ENCODE measurements at regions not wholly inside any gene's neighbourhood (a gene's known extent, or its start where the extent isn't known, plus 50 kb on each side); places are given as distances from the start of the nearest gene placed in this dataset.

GRCh38 chrX:139204571-139204897 is 326.0 kb upstream of the F9 start:
- Histone ChIP-seq H3K27me3 (peaks cover 80% of the 10 kb centered on the region), H4K20me1 (ENCODE audit: low read depth) (no peaks in the 10 kb centered on the region), H3K9me3 (ENCODE audit: low read depth) (no peaks in the 10 kb centered on the region), H3K79me2 (ENCODE audit: low read depth) (no peaks in the 10 kb centered on the region), H3K9ac (no peak overlapping the region), H3K36me3 (no peaks in the 10 kb centered on the region), H3K4me2 (peak overlapping the region; percentile 87), H2AFZ (replicated peaks) (peak overlapping the region; percentile 85), H3K27ac (no peak overlapping the region), H3F3A (ENCODE audit: low read depth) (peaks cover 12% of the 10 kb centered on the region), H3K4me1 (peaks cover 6% of the 10 kb centered on the region), H3K4me3 (peak overlapping the region; percentile 49)
- Mint-ChIP-seq H3K9me3 (peaks cover 2% of the 10 kb centered on the region), H3K27me3 (ENCODE audit: insufficient read depth, low read depth) (peaks cover 19% of the 10 kb centered on the region), H3K4me3 (peak overlapping the region; percentile 99), H3K27ac (peak overlapping the region; percentile 99), H3K4me1 (peaks cover 45% of the 10 kb centered on the region), H3K36me3 (peaks cover under 1% of the 10 kb centered on the region)
- TF ChIP-seq EZH2phosphoT487 (IDR thresholded peaks at IDR 0.05): no peak
- no peak for TF ChIP-seq CTCF (IDR thresholded peaks at IDR 0.05)
- TF ChIP-seq EZH2 (IDR thresholded peaks at IDR 0.05): peak; percentile 49
- no peak for DNase-seq (ENCODE audit: low spot score)

- Histone ChIP-seq H3K27ac (no peak overlapping the region), H3K27me3 (peaks cover 81% of the 10 kb centered on the region), H3K9me3 (ENCODE audit: low read depth) (no peaks in the 10 kb centered on the region), H3F3A (ENCODE audit: low read depth) (peaks cover 12% of the 10 kb centered on the region), H3K36me3 (no peaks in the 10 kb centered on the region), H2AFZ (replicated peaks) (peak overlapping the region; percentile 85), H3K79me2 (ENCODE audit: low read depth) (no peaks in the 10 kb centered on the region), H3K4me2 (peak overlapping the region; percentile 87), H3K4me1 (peaks cover 6% of the 10 kb centered on the region), H4K20me1 (ENCODE audit: low read depth) (no peaks in the 10 kb centered on the region), H3K9ac (no peak overlapping the region), H3K4me3 (peak overlapping the region; percentile 49)
- Mint-ChIP-seq H3K4me3 (peak overlapping the region; percentile 99), H3K27me3 (ENCODE audit: insufficient read depth, low read depth) (peaks cover 19% of the 10 kb centered on the region), H3K9me3 (peaks cover 2% of the 10 kb centered on the region), H3K27ac (peak overlapping the region; percentile 93), H3K4me1 (peaks cover 45% of the 10 kb centered on the region), H3K36me3 (peaks cover 5% of the 10 kb centered on the region)
- TF ChIP-seq CTCF (IDR thresholded peaks at IDR 0.05) (peak; percentile 22), EZH2 (IDR thresholded peaks at IDR 0.05) (no peak), EZH2phosphoT487 (IDR thresholded peaks at IDR 0.05) (peak; percentile 16)
- peak; percentile 62 for DNase-seq (ENCODE audit: low spot score)
Observed at GRCh38 chrX:139203651-139204570, 326.6 kb upstream of the F9 start.

DNA sequence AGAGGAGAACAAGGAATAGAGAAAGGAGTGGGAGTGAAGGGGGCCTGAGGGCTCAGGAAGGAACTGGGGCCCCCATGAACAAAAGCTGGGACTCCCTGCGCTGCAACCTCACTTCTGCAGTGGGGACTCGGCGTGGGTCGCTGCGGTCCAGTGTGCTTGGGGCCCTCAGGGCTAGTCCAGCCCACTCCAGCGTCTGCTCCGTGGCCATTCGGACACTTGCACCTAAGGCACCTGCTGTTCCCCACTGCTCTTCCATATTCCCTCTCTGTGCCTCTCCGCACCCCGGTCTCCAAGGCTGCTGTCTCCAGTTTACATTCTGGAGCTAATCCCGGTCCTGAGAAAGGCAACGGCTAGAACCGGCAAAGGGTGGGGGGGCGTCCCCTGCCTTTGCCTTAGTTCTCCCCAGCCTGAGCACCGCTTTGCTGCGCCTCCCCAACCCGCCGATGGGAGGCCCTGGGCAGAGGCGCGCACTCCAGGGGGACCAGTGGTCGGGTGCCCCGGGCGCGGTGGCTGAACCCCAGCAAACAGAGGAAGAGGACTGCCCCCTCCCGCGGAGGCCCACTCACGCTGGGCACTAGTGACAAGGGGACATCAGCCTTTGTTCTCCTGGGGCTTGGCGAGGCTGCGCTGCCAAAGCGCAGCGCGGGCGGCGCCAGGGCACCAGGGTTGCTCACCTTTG is 327.7 kb upstream of the F9 start:
- Histone ChIP-seq H3K9ac (no peak overlapping the region), H3K27me3 (peaks cover 78% of the 10 kb centered on the region), H3K4me1 (peaks cover 6% of the 10 kb centered on the region), H3K27ac (no peak overlapping the region), H3F3A (ENCODE audit: low read depth) (peaks cover 12% of the 10 kb centered on the region), H3K79me2 (ENCODE audit: low read depth) (no peaks in the 10 kb centered on the region), H2AFZ (replicated peaks) (peak overlapping the region; percentile 45), H3K9me3 (ENCODE audit: low read depth) (no peaks in the 10 kb centered on the region), H4K20me1 (ENCODE audit: low read depth) (no peaks in the 10 kb centered on the region), H3K36me3 (no peaks in the 10 kb centered on the region), H3K4me3 (peak overlapping the region; percentile 49), H3K4me2 (peak overlapping the region; percentile 87)
- peak; percentile 16 for TF ChIP-seq EZH2phosphoT487 (IDR thresholded peaks at IDR 0.05)
- TF ChIP-seq CTCF (IDR thresholded peaks at IDR 0.05): peak; percentile 21
- TF ChIP-seq EZH2 (IDR thresholded peaks at IDR 0.05): no peak
- Mint-ChIP-seq H3K27me3 (ENCODE audit: insufficient read depth, low read depth) (peaks cover 21% of the 10 kb centered on the region), H3K36me3 (peaks cover 10% of the 10 kb centered on the region), H3K4me1 (peaks cover 41% of the 10 kb centered on the region), H3K27ac (peak overlapping the region; percentile 82), H3K9me3 (peaks cover 2% of the 10 kb centered on the region), H3K4me3 (peak overlapping the region; percentile 96)
- peak; percentile 47 for DNase-seq (ENCODE audit: low spot score)
